ENCODE measurements at regions not wholly inside any gene's neighbourhood (a gene's known extent, or its start where the extent isn't known, plus 50 kb on each side); places are given as distances from the start of the nearest gene placed in this dataset.

- TF ChIP-seq, protein P1, sequence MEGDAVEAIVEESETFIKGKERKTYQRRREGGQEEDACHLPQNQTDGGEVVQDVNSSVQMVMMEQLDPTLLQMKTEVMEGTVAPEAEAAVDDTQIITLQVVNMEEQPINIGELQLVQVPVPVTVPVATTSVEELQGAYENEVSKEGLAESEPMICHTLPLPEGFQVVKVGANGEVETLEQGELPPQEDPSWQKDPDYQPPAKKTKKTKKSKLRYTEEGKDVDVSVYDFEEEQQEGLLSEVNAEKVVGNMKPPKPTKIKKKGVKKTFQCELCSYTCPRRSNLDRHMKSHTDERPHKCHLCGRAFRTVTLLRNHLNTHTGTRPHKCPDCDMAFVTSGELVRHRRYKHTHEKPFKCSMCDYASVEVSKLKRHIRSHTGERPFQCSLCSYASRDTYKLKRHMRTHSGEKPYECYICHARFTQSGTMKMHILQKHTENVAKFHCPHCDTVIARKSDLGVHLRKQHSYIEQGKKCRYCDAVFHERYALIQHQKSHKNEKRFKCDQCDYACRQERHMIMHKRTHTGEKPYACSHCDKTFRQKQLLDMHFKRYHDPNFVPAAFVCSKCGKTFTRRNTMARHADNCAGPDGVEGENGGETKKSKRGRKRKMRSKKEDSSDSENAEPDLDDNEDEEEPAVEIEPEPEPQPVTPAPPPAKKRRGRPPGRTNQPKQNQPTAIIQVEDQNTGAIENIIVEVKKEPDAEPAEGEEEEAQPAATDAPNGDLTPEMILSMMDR (conservative IDR thresholded peaks at IDR 0.05; ENCODE audit: low read length): no peak
- TF ChIP-seq EZH2phosphoT487 (IDR thresholded peaks at IDR 0.05; ENCODE audit: borderline replicate concordance, low read depth, low read length): no peak
Measured at GRCh38 chr16:48076455-48077012, 79.3 kb downstream of the ABCC12 start.

Measured in OCI-LY7 (cell line).